GM18502 (cell line): ENCODE measurements at regions not wholly inside any gene's neighbourhood (a gene's known extent, or its start where the extent isn't known, plus 50 kb on each side); places are given as distances from the start of the nearest gene placed in this dataset.
"Not testable (repeated sequence)": the region's sequence is repeated elsewhere in the genome, so short reads cannot be mapped to it uniquely, and the experiment has no call there.

Experiments
- ATAC-seq: cut with Tn5 transposase; IDR thresholded peaks from one replicate; pipeline ENCODE4 v1.9.1; 2021; ENCODE audit warnings: mild to moderate bottlenecking; ENCODE audit not compliant: unreplicated experiment, poor library complexity

DNA sequence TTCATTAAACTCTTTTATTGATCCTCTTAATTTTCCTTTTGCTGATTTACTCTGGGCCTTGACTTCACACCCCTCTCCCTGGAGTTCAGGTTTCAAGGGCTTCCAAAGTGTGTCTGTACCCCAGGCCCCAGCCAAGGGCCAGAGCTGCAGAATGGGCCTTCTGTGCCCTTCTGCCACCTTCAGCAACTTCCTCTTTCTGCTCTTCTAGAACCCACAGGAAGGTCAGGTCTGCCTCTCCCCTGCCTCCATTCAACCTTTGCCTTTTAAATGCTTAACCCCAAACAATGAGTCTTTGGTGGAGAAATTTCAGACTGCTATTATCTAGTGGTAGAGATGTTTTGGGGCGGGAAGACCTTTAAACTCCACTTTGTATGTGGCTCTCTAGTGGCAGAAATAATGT, 63.1 kb downstream of the TSN start:
- ATAC-seq: no peak

- no peak for ATAC-seq
Measured at GRCh38 chr2:121819846-121820245, 64.4 kb downstream of the TSN start.

DNA sequence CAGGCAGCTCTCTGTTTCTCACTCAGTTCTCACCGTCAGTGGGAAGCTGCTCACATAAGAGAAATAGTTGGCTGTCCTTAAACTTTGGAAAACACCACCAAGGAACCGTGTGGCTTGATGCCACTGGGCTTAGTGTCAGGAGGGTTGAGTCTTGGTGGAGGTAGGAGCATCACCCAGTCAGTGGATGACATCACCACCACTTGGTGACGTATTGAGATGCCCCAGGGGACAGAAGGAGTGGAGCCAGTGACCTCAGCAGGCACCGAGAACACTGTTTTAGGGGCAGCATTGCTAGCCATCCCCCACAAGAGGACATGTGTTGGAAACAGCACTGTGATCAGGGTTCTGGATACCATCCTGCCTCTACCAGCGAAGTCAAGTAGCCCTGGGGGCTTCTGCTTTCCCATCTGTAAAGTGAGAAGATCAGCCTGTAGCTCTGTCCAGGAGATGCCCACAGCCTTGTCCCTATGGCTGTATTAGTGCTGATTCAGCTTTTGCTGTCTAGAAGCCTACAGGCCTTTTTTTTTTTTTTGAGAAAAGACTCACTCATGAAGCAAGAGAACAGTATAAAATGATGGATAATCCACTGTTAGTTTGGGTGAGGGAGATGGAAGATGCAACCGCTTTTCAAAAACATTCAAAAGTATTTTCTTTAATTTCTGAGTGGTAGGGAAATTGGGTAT, 66.2 kb downstream of the TSN start:
- no peak for ATAC-seq

GRCh38 chr2:121824264-121824663, 68.8 kb downstream of the TSN start:
- no peak for ATAC-seq

GRCh38 chr2:121825003-121825950, 69.8 kb downstream of the TSN start:
- no peak for ATAC-seq

DNA sequence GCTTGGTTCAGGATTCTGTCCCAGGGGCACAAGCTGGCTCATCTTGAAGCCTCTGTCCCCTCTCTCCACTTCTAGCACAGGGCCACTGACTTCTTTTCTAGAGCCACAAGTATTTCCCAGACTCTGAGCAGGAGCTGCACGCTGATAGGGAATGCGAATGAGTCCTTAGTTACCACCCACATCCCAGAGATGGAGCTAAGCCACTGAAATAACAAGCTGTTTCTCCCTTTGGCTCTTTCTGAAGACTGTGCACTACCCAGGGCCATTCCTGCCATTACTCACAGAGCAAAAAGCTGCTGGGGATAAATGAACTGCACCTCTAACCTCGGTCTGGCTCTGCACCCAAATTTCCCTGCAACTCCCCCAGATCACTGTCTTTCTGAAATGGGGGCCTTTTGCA, 70.6 kb downstream of the TSN start:
- ATAC-seq: no peak

GRCh38 chr2:121828281-121828731, 72.9 kb downstream of the TSN start:
- no peak for ATAC-seq

- ATAC-seq: no peak
Measured at GRCh38 chr2:121830809-121831208, 75.4 kb downstream of the TSN start.

DNA sequence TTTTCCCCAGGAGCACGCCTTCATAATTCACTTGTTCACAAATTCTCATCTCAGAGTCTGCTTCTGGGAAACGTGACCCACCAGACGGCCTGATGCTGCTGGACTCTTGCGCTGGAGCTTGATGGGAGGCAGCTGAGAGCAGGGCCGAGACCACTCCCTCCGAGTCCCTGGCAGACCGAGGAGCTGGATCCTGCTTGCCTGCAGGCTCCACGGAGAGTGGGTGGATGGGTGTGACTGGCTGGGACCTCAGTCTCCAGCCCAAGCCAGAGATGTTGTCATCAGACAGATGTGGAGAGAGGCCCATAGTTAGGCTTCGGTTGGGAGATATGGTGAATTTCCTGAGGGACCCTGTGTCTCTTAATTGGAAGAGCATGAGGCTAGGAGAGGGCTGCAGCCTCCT, 76.4 kb downstream of the TSN start:
- no peak for ATAC-seq

- ATAC-seq: no peak
Measured at GRCh38 chr2:121832412-121833357, 77.2 kb downstream of the TSN start.

DNA sequence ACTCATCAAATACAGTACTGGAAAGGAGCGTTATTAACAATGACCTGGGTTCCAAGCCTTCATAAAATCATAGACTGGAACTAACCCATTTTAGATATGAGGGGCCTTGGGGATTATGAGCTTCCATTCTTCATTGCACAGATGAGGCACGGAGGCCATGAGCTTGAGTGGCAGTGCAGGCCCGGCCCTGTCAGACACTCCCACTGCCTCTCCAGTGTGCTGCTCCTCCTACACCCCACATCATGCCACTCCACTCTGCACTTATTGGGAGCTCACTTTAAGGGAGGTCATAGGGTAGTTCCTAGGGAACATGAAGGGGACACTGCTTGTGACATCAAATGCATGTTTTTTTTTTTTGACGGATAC, 77.9 kb downstream of the TSN start:
- ATAC-seq: no peak

- no peak for ATAC-seq
Measured at GRCh38 chr2:121836611-121837010, 81.2 kb downstream of the TSN start.

DNA sequence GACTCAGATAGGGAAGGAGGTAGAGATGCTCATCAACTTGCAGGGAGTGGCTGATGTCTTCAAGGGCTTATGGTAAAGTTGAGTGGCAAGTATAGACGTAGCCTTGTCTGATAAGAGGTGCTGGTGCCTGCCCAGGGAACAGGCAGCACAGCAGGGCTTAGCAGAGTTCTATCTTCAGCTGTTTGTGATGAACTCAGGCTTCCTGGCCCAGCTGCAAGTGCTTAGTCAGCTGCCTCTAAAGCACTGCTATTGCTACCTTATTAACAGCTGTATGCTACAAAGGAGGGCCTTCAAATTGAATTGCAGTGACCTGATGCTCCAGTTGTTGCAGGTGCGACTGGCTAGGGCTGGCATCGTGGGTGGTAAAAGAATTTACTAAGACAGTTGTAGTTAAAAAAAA, 82.1 kb downstream of the TSN start:
- ATAC-seq: no peak

- ATAC-seq: no peak
Measured at GRCh38 chr2:121838551-121838950, 83.1 kb downstream of the TSN start.

DNA sequence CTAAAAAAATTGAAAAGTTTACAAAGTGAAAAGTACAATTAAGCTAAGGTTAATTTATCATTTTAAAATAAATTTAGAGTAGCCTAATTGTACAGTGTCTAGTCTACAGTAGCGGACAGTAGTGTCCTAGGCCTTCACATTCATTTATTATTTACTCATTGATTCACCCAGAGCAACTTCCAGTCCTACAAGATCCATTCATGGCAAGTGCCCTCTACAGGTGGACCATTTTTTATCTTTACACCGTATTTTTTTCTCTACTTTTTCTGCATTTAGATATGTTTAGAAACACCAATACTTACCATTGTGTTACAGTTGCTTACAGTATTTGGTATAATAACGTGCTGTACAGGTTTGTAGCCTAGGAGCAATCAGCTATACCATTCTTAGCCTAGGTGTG, 84.1 kb downstream of the TSN start:
- no peak for ATAC-seq

GRCh38 chr2:121849236-121849635, 93.8 kb downstream of the TSN start:
- no peak for ATAC-seq

GRCh38 chr2:121853149-121853548, 97.7 kb downstream of the TSN start:
- ATAC-seq: not testable (repeated sequence)

- ATAC-seq: no peak
Measured at GRCh38 chr2:121855510-121855909, 100.1 kb downstream of the TSN start.

GRCh38 chr2:121856360-121856759, 100.9 kb downstream of the TSN start:
- no peak for ATAC-seq

DNA sequence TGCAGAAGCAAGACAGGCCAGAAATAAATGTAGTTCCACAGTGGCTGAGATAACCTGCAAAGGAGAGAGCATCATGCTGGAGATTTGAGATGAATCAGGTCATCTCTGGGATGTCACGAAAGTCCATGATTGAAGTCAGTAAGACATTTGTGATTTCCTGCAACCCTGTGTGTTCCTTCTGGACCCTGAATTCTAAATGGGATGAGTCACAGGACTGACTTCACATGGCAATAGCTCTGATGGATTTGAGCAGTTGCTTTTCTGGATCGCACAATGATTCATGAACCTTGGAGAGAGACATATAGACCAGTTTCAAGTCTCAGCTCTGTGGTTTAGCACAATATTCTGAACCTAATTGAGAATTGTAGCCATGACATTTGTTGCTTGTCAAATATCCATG, 102.9 kb downstream of the TSN start:
- ATAC-seq: no peak

DNA sequence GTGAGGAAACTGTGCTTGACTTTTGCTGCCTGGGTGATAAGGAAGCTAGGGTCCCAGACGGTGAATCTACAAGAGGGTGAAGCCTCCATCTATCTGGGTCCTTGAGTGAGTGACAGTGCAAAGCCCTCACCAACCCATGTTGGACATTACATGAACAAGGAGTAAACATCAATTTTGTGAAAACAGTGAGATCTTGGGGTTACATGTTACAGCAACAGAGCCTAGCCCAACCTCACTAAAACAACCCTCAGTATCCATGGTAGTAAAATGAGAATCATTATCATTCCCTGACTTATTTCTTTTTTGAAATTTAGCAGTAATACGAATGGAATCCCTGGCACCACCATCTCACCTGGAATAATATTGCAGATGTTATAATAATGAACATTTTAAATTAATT, 103.4 kb downstream of the TSN start:
- ATAC-seq: no peak
